Small intestine (tissue), 7 donors: ENCODE measurements at regions not wholly inside any gene's neighbourhood (a gene's known extent, or its start where the extent isn't known, plus 50 kb on each side); places are given as distances from the start of the nearest gene placed in this dataset.

Experiments used
- DNase-seq, 2 donors: peaks; one replicate each; pipeline versions ENCODE4 v3.0.0 to v3.0.0-alpha.2; 2013
- FAIRE-seq: peaks from 2 replicates; lab custom pipeline; 2012; peaks lifted over from hg19 to GRCh38; lab: Jason Lieb, UNC
- H3K27ac ChIP-seq, 3 donors: one replicate each; pipeline ENCODE4 v1.5.1; 2013; ENCODE audit warnings: low read length in 2 of 3, mild to moderate bottlenecking in 2 of 3, control low read depth in 1 of 3, inconsistent platforms in 1 of 3, low read depth in 1 of 3, moderate library complexity in 1 of 3
- H3K27me3 ChIP-seq, 3 donors: one replicate each; pipeline ENCODE4 v1.6.1; 2013; ENCODE audit warnings: low read length in 3 of 3, inconsistent platforms in 1 of 3; ENCODE audit not compliant: control insufficient read depth in 3 of 3, insufficient read depth in 3 of 3
- H3K36me3 ChIP-seq, 3 donors: one replicate each; pipeline ENCODE4 v1.6.1; 2013; ENCODE audit warnings: low read length in 3 of 3, inconsistent platforms in 1 of 3, low read depth in 1 of 3, mild to moderate bottlenecking in 1 of 3, moderate library complexity in 1 of 3; ENCODE audit not compliant: control insufficient read depth in 3 of 3, insufficient read depth in 2 of 3
- H3K4me1 ChIP-seq, 3 donors: one replicate each; pipeline ENCODE4 v1.6.1; 2013; ENCODE audit warnings: low read length in 2 of 3, inconsistent platforms in 1 of 3, low read depth in 1 of 3, mild to moderate bottlenecking in 1 of 3, moderate library complexity in 1 of 3; ENCODE audit not compliant: control insufficient read depth in 3 of 3, insufficient read depth in 2 of 3
- H3K4me3 ChIP-seq, 3 donors: one replicate each; pipeline ENCODE4 v1.5.1; 2013; ENCODE audit warnings: low read length in 3 of 3, control low read depth in 1 of 3, inconsistent platforms in 1 of 3, low read depth in 1 of 3, mild to moderate bottlenecking in 1 of 3, moderate library complexity in 1 of 3
- H3K9me3 ChIP-seq, 2 donors: one replicate each; pipeline ENCODE4 v1.6.1; 2013; ENCODE audit warnings: low read depth in 1 of 2, low read length in 1 of 2; ENCODE audit not compliant: control insufficient read depth in 2 of 2, insufficient read depth in 1 of 2
- WGBS, 3 donors: extraction: QIAGEN DNeasy Blood & Tissue Kit; methylation state at CpG; one replicate each; pipeline ENCODE4 v1.1.7; 2013; 5-methylcytosine and 5-hydroxymethylcytosine counted together
- donor health status: healthy with polysubstance abuse.
- donor health status: control.
- donor health status: control.
- donor health status: Bipolar disorder and iron deficiency.
- donor health status: healthy.

- H3K36me3 ChIP-seq = no peaks in the 10 kb centered on the region
- H3K27ac ChIP-seq = no peak overlapping the region
- DNase-seq (no peak), FAIRE-seq (no peak)
- H3K27me3 ChIP-seq = no peaks in the 10 kb centered on the region
- WGBS, 3 donors = 63 to 78% (median 74%) methylated on average over 3 of the region's 3 CpGs
- H3K4me1 ChIP-seq = no peaks in the 10 kb centered on the region
- H3K9me3 ChIP-seq = no peaks in the 10 kb centered on the region
- no peak overlapping the region for H3K4me3 ChIP-seq
Measured at GRCh38 chr16:25419681-25420080, 162.0 kb upstream of the ZKSCAN2 start.

- H3K4me3 ChIP-seq = no peak overlapping the region
- DNase-seq (no peak), FAIRE-seq (no peak)
- no peaks in the 10 kb centered on the region for H3K27me3 ChIP-seq
- H3K27ac ChIP-seq = no peak overlapping the region
- H3K9me3 ChIP-seq = no peaks in the 10 kb centered on the region
- no peaks in the 10 kb centered on the region for H3K36me3 ChIP-seq
- H3K4me1 ChIP-seq = no peaks in the 10 kb centered on the region
Measured at GRCh38 chr16:25419153-25419552, 161.5 kb upstream of the ZKSCAN2 start.

GRCh38 chr16:25416002-25416401 is 158.4 kb upstream of the ZKSCAN2 start:
- no peak overlapping the region for H3K4me3 ChIP-seq
- FAIRE-seq (no peak), DNase-seq (no peak)
- no peak overlapping the region for H3K27ac ChIP-seq
- no peaks in the 10 kb centered on the region for H3K4me1 ChIP-seq
- H3K9me3 ChIP-seq = no peaks in the 10 kb centered on the region
- H3K27me3 ChIP-seq = no peaks in the 10 kb centered on the region
- 83 to 88% (median 87%) methylated on average over 2 of the region's 2 CpGs for WGBS, 3 donors
- H3K36me3 ChIP-seq = no peaks in the 10 kb centered on the region

GRCh38 chr16:25413975-25414374 is 156.3 kb upstream of the ZKSCAN2 start:
- H3K4me3 ChIP-seq = no peak overlapping the region
- WGBS, 3 donors = 52 to 81% (median 67%) methylated on average over 1 of the region's 1 CpG
- no peaks in the 10 kb centered on the region for H3K36me3 ChIP-seq
- no peaks in the 10 kb centered on the region for H3K9me3 ChIP-seq
- no peaks in the 10 kb centered on the region for H3K4me1 ChIP-seq
- FAIRE-seq (no peak), DNase-seq (no peak)
- H3K27me3 ChIP-seq = no peaks in the 10 kb centered on the region
- no peak overlapping the region for H3K27ac ChIP-seq

GRCh38 chr16:25413133-25413532 is 155.5 kb upstream of the ZKSCAN2 start:
- Histone ChIP-seq H3K4me3 (no peak overlapping the region), H3K27me3 (no peaks in the 10 kb centered on the region), H3K27ac (no peak overlapping the region), H3K36me3 (no peaks in the 10 kb centered on the region), H3K9me3 (no peaks in the 10 kb centered on the region), H3K4me1 (no peaks in the 10 kb centered on the region)
- DNase-seq = no peak
- FAIRE-seq = no peak

- Histone ChIP-seq H3K27ac (no peak overlapping the region), H3K27me3 (no peaks in the 10 kb centered on the region), H3K4me1 (no peaks in the 10 kb centered on the region), H3K4me3 (no peak overlapping the region), H3K9me3 (no peaks in the 10 kb centered on the region), H3K36me3 (no peaks in the 10 kb centered on the region)
- 50 to 58% (median 55%) methylated on average over 8 of the region's 8 CpGs for WGBS, 3 donors
- no peak for FAIRE-seq
- no peak for DNase-seq
Measured at GRCh38 chr16:25411396-25412081, 153.9 kb upstream of the ZKSCAN2 start.

GRCh38 chr16:25403852-25404251 is 146.2 kb upstream of the ZKSCAN2 start:
- no peak overlapping the region for H3K4me3 ChIP-seq
- H3K9me3 ChIP-seq = peaks cover 0 to 3% of the 10 kb centered on the region in 2 donors
- no peaks in the 10 kb centered on the region for H3K36me3 ChIP-seq
- no peaks in the 10 kb centered on the region for H3K27me3 ChIP-seq
- H3K4me1 ChIP-seq = no peaks in the 10 kb centered on the region
- FAIRE-seq (no peak), DNase-seq (no peak)
- 75 to 95% (median 89%) methylated on average over 1 of the region's 1 CpG for WGBS, 3 donors
- no peak overlapping the region for H3K27ac ChIP-seq

GRCh38 chr16:25395528-25395927 is 137.9 kb upstream of the ZKSCAN2 start:
- FAIRE-seq (no peak), DNase-seq (no peak)
- Histone ChIP-seq H3K36me3 (no peaks in the 10 kb centered on the region), H3K4me3 (no peak overlapping the region), H3K27me3 (no peaks in the 10 kb centered on the region), H3K27ac (no peak overlapping the region), H3K9me3 (no peaks in the 10 kb centered on the region), H3K4me1 (no peaks in the 10 kb centered on the region)

- Histone ChIP-seq H3K4me3 (no peak overlapping the region), H3K4me1 (no peaks in the 10 kb centered on the region), H3K9me3 (no peaks in the 10 kb centered on the region), H3K27ac (no peak overlapping the region), H3K27me3 (no peaks in the 10 kb centered on the region), H3K36me3 (no peaks in the 10 kb centered on the region)
- DNase-seq (no peak), FAIRE-seq (no peak)
Measured at GRCh38 chr16:25390761-25391160, 133.1 kb upstream of the ZKSCAN2 start.
